ENCODE measurements at regions not wholly inside any gene's neighbourhood (a gene's known extent, or its start where the extent isn't known, plus 50 kb on each side); places are given as distances from the start of the nearest gene placed in this dataset.

GRCh38 chr14:101449114-101449513, 112.2 kb upstream of the DIO3 start:
- DNase-seq (ENCODE audit: low read depth in 2 of 2): no peak

DNA sequence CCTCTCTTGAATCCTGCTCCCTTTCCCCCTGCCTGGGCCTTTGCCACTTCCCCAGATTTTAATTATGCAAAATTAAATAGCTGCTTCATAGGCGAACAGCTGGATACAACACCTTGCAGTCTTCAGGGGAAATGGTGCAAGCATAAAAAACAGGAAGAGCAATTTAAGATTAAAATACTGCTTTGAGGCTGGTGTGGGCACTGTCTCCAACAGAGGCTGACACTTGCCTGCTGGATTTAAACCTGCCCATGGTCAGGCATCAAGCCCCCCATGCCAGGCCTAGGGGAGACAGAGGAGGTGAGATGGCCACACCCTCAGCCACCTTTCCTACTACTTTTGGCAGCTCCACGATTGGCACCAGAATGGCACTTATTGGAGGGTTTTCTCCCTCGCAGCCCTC, 110.1 kb upstream of the DIO3 start:
- DNase-seq (ENCODE audit: low read depth in 2 of 2): no peak

GRCh38 chr14:101453225-101453624, 108.1 kb upstream of the DIO3 start:
- no peak for DNase-seq (ENCODE audit: low read depth in 2 of 2)

DNA sequence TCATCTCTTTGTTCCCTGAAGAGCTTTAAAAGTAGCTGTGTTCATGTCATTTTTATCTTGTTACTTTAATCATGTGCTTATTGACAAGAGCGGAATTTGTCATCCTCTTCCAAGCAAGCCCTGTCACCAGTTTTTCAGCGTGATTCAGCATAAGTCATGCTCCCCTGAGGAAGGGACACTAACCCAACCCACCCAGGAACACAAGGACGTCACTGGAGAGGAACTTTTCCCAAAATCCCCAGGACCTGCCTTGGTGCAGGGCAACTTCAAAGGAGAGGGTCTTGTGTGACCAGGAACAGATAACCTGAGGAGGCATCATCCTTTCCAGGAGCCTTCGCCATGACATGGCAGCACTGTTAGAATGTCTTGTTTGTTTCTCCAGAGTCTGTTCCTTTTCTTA, 107.1 kb upstream of the DIO3 start:
- no peak for DNase-seq (ENCODE audit: low read depth in 2 of 2)

DNA sequence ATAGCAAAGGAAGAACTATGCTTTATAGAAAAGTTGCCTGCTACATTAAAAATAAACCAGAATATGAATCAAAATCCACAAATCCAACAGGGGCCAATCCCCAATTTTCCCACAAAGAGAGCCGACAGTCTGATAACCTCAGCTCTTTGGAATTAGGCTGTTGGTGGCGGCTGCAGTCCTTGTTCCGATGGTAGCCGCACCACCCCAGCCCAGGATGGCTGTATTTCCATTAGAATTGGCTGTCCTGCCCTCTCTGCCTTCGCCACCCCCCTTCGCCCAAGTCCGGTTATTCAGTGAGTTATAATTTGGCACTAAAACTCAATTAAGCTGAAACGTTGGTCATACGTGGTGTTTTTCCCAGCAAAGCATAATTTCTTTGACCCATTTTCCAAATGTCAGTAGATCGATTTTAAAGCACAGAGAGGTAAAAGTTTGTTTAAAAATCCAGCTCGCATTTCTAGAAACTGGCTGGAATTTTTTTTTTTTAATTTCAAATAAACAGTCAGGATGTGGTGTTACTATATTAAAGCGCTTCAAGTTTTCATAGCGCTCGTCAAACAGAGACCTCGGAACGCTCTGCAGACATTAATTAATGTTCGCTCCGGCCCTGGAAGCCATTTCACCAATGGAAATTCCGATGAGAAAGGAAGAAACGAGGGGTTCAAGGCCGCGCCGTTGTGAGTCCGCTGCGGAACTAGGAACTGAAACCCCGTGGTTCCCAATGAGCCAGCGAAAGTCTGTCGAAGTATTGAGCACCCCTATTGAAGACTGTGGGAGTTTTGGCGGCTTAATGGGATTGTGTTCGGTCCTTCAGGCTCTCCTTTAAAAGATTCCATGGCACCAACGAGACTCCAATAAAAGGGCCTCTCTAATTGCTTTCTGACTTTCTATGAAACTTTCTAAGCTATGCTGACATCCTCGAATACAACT, 104.8 kb upstream of the DIO3 start:
- DNase-seq (ENCODE audit: low read depth in 2 of 2): no peak

DNA sequence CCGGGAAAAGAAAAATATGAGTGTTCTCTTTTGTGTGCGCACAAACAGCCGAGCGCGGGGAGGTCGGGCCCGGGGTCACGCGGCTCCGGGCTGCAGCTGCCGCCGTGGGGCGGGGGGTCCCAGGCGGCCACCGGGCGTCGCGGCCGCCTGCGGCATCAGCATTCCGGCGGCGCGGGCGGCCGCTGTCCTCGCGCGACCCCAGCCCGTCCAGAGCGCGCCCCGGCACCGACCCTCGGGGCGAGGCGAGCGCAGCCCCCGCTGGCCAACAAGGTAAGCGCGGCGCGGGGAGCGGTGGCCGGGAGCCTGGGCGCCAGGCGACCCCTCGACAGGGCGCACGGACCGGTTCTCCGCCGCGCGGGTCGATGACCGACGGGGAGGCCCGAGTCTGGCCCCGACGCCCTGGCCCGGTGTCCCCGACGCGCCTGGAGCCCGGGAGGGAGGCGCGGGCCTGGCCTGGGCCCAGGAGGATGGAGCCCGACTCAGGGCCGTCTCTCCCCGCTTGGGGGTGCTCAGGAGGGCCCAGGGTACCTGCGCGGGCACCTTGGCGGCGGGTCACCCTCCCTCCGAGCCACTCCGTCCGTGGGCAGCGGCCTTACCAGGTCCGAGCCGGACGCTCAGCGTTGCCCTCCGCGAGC, 103.9 kb upstream of the DIO3 start:
- DNase-seq (ENCODE audit: low read depth in 2 of 2): no peak

DNA sequence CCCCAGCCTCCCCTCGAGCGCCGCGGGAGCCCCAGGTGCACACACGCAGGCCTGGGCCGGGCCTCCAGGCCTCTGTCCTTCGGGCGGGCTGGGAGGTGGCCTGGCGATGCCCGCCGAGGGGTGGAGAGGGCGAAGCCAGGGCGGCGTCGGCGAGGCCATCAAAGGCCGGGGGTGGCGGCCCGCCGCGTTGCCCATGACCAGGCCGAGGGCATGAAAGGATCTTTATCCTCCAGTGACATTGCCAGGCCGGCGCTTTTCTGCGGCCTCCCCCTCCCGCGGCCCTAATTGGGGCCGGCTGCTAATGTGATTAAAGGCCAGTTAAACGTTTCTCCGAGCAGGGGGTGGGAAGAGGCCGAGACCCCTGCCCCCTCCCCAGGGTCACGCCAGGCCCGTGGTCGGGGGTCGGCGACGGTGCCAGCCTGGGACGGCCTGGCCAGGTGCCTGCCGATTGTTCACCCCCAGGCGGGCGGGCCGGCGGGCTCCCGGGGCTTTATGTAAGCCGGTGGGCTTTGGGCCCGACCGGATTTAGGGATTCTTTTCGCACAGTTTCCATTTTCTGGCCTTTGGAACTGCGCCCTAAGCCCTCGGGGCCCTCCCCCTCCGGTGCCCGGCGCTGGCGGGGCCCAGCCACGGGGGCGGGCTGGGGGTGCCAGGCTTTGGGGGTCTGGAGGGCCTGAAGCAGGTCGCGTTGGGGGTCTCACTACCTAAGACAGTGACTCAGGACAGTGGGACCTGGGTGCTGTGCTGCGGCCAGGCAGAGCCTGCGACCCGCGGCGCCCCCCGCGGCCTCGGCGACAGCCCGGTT, 103.2 kb upstream of the DIO3 start:
- no peak for DNase-seq (ENCODE audit: low read depth in 2 of 2)

- no peak for DNase-seq (ENCODE audit: low read depth in 2 of 2)
Observed at GRCh38 chr14:101458741-101459550, 102.3 kb upstream of the DIO3 start.

DNA sequence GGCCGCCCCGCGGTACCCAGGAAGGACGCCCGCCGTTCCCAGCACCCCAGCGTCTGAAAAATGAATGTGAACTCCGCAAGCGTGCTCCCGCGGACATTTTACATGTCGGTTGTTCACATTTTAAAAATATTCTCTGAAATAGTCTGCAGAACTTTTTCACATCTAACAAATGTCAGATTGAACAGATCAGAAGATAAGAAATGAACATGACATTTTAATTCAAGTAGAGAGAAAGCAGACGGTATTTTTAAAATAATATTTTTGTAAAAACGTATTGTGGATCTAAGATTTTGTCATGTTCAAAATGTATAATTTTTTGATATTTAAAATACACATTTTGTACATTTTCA, 101.8 kb upstream of the DIO3 start:
- DNase-seq (ENCODE audit: low read depth in 2 of 2): no peak

GRCh38 chr14:101460521-101460920, 100.8 kb upstream of the DIO3 start:
- no peak for DNase-seq (ENCODE audit: low read depth in 2 of 2)

GRCh38 chr14:101460986-101461750, 100.1 kb upstream of the DIO3 start:
- no peak for DNase-seq (ENCODE audit: low read depth in 2 of 2)

GRCh38 chr14:101461891-101462290, 99.4 kb upstream of the DIO3 start:
- no peak for DNase-seq (ENCODE audit: low read depth in 2 of 2)

DNA sequence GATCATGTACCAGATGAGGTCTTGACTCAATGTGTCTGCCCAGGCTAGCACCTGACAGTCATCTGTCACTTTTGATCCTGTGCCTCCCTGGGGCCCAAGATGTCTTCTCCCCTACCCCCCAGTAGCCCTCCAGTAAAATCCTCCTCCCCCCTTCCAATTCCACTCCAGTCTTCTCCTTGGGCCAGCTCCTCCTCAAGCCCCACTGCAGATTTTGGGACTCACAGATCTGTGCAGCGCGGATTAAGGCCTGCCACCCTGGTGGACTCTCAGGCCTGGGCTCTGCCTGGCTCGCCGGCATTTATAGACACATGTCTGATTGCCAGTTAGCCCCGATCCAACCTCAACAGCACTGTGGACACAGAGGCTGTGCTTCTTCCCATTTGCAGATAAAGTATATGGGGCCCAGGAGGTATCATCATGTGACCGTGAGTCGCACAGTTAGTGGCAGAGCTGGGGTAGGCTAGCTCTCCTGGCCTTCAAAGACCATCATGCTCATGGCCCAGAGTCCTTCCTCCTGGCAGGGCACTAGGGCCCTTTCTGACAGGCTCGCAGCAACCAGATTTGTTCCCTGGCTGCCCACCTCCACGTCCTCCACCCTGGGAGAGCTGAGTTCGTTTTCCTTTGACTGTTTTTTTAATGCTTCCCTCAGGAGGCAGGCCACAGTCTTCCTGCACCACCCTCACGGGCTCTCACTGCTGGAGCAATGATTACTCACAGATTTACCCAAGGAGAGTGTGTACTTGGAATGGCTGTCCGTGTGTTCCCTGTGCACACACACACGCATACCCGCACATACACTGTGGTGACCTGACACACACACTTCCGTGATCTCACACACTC, 98.3 kb upstream of the DIO3 start:
- DNase-seq (ENCODE audit: low read depth in 2 of 2): no peak

- DNase-seq (ENCODE audit: low read depth in 2 of 2): no peak
Observed at GRCh38 chr14:101463566-101464171, 97.6 kb upstream of the DIO3 start.

DNA sequence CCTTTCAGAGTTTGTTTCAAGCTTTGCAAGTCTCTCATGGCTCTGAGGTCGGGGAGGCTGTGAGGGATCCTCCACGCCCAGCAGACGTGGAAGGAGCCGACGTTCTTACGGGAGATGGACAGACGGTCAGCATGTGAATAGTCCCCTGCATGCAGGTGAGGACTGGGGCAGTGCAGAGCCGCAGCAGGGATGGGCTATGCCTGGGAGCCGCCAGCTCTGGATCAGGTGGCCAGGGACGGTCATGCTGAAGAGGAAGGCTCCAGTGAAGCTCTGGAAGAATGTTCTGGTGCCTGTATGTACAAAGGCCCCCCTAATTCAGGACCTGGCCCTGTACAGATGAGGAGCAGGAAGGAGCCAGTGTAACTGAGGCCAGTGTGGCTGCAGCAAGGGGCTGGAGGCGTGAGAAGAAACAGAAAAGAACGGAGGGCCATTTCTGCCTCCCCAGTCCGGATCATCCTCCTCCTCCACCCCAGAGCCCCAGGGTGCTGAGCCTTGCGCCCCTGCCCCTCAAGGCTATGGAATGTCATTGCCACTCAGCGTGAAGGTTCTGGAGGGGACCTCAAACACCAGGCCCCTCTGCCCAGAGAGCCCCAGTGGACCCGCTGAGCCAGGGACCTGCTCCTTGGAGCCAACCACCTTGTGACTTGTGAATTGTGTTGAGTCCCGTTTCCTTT, 96.8 kb upstream of the DIO3 start:
- no peak for DNase-seq (ENCODE audit: low read depth in 2 of 2)

DNA sequence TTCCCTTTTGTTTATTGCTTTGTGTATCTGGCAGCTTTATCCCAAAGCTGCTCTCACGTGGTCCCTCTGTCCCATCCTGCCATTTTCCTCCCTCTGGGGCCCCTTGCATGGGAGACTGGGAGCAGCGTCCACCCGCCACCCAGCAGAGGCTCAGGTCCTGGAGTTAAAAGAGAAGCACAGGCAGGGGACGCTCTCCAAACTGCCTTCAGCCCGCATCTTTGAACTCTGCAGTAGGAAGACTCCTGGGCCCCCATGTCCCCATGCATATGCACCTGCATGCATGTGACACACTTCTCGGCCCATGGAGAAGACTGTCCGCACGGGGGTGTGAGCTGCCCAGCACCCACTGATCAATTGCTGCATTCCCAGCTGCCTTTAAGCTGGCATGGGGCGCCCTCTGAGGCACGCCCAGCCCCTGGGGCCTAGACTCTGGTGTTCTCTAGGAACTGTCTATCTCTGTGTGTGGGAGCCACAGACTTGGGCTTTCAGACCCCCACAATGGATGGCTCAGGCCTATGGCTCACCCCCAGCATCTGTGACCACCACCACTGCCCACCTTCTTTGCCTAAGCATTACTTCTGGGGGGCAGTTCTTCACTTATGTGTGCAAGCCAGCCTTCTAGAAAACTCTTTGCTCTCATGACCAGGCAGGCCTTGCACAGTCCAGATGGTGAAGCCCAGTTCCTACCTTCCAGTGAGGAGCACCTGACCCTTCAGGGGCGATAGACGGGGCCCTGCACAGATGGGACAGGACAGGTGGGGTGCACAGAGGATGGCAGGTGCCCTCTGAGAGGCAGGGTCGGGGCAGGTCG, 96.1 kb upstream of the DIO3 start:
- DNase-seq (ENCODE audit: low read depth in 2 of 2): no peak

GRCh38 chr14:101465795-101466448, 95.4 kb upstream of the DIO3 start:
- no peak for DNase-seq (ENCODE audit: low read depth in 2 of 2)
